Left colon (tissue), 2 donors: ENCODE measurements at regions not wholly inside any gene's neighbourhood (a gene's known extent, or its start where the extent isn't known, plus 50 kb on each side); places are given as distances from the start of the nearest gene placed in this dataset.

Experiments
- ATAC-seq: fragments of 200-7000 bp; cut with Tn5 transposase; one replicate; pipeline ENCODE4 v1.9.1; 2020; ENCODE audit warnings: mild to moderate bottlenecking, moderate library complexity
- DNase-seq, 2 donors: peaks; one replicate each; pipeline ENCODE4 v3.0.0-alpha.2; 2020
- intact Hi-C, 2 donors: fragments of 100-400 bp; cut with DNase I in 1 of 2; cut with micrococcal nuclease in 1 of 2; formaldehyde crosslinking; loops; one replicate each; pipeline versions ENCODE4 v1.11.2 to v1.14.0; 2022; cut with DNase I, micrococcal nuclease
- donor health status: DM: no; HTN: no; CAD: no.
- donor health status: DM: yes; HTN: yes; CAD: no.

DNA sequence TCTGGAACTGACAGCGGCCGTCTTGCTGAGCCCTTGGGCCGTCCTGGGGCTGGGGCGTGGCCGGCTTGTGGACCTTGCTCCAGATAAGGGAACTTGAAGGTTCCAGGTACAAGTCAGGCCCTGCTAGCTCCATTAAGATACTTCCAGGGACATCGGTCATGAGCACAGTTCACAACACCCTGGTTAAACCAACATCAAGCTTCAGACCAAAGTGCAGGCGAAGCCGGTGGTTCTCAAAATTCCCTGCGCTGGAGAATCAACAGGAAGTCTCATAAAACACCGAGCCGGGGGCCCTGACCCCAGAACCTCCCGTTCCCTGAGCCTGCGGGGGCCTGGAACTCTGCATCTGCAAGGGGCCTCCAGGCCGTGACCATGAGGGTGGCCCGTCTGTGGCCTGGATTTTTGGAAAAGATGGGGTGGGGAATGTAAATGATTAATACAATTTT, 1043.8 kb downstream of the BRD1 start:
- no peak for ATAC-seq
- no peak for DNase-seq
- intact Hi-C loops: no loop called here

DNA sequence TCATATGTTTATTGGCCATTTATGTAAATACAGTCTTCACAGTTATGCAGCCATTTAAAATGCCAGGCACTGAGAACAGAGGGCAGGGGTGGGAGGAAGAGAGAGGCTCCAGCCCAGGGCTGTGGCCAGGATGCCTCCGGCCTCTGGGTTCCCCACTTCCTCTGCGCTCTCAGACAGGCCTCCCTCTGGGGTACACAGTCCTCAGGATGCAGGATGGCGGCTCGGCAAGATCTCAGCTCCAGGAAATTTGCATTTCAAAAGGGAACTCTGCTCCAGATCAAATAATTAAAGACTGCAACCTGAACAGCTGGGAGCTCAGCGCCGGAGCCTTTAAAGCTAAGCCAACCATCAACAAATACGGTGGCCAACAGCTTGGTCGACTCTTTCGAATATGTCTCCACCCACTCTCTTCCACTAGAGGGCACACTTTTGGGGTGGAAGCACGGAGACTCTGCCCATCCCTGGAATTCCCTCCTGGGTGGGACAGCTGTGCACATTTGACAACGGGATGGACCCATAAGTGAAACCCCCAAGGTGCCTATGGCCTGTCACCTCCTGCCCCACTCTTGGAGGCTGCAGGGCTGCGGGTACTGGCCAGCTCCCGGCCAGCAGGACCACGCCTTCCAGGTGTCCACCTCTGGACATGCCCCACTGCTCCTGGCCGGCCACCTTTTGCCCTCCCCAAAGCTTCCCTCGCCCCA, 1044.7 kb downstream of the BRD1 start:
- intact Hi-C loops: no loop called here
- no peak for ATAC-seq
- DNase-seq: no peak

DNA sequence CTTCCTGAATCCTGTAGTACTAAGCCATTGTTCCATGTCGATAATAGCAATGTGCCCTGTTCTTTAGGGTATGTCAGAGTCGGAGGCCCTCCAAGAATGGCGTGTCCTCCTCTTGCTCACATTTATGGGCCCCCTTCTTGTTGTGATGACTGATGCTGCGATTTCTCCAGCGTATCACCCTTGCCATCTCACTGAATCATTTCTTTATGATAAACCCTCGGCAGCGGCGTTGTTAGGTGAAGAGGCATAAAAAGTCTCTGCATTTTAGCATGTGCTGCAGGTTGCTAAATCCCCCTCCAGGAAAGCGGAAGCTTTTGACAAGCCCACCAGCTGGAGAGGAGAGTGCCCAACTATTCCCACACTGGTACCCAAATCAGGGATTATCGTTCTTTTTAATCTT, 1045.3 kb downstream of the BRD1 start:
- DNase-seq (no peak), ATAC-seq (no peak)
- intact Hi-C loops: no loop called here

DNA sequence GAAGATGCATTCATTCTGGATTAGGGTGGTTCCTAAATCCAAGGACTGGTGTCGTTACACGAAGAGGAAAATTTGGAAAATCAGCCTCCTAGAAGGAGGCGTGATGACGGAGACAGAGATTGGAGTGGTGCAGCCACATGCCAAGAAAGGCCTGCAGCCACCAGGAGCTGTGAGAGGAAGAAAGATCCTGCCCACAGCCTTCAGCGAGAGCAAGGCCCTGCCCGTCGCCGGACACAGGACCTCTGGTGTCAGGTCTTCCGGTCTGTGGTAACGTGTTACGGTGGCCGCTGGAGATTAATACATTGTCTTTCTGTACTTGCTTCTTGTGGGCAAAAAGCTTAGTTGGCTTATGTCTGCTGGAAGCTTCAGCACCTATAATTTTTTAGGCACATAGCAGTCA, 1045.8 kb downstream of the BRD1 start:
- DNase-seq: no peak
- intact Hi-C loops: no loop called here
- ATAC-seq: no peak

DNA sequence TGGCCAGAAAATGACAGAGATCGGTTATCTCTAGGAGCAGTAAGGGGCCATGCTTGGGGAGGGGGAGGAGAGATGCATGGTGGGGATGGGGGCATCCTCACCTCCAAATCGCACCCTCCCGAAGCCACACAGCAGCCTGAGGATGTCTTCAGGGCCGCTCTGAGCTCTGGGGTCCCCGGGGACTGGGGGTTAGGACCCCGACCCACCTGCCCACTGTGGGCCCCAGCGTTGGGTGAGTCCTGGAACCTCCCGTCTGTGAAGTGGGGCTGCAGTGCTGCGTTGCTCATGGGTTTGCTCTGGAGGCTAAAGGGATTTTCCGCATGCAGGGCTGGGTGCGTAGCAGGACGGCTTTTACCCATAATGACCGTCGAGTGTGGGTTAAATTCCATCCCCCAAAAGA, 1046.3 kb downstream of the BRD1 start:
- ATAC-seq (no peak), DNase-seq (no peak)
- intact Hi-C loops: no loop called here

DNA sequence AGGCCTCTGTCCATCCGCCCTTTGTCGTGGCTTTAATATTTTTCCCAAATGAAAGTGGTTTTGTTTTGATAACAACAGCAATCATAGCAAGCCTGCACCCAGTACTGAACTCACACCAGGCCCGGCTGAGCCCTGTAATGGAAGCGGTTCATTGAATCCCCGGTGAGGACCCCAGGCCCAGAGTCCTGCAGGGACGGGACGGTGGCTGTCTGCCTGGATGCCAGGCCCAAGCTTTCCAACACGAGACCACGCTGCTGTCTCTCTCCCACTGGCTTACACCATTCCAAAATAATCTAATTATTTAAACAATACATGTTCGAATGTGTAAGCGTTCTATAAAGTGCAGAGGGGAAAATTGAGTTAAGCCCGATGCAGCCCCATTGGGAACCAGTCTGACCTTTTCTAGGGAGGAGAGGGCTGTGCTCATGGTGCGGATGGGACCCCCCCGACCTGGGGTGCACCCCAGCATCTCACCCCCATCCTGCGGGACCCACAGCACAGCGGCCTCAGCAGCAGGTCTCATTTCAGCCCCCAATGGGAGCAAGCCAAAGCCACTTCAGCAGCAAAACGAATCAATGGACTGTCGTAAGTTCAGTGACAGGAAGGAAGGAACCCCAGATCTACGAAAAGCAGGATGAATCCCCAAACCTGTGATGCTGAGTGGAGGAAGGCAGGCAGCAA, 1046.9 kb downstream of the BRD1 start:
- intact Hi-C loops: no loop called here
- no peak for ATAC-seq
- DNase-seq: no peak

DNA sequence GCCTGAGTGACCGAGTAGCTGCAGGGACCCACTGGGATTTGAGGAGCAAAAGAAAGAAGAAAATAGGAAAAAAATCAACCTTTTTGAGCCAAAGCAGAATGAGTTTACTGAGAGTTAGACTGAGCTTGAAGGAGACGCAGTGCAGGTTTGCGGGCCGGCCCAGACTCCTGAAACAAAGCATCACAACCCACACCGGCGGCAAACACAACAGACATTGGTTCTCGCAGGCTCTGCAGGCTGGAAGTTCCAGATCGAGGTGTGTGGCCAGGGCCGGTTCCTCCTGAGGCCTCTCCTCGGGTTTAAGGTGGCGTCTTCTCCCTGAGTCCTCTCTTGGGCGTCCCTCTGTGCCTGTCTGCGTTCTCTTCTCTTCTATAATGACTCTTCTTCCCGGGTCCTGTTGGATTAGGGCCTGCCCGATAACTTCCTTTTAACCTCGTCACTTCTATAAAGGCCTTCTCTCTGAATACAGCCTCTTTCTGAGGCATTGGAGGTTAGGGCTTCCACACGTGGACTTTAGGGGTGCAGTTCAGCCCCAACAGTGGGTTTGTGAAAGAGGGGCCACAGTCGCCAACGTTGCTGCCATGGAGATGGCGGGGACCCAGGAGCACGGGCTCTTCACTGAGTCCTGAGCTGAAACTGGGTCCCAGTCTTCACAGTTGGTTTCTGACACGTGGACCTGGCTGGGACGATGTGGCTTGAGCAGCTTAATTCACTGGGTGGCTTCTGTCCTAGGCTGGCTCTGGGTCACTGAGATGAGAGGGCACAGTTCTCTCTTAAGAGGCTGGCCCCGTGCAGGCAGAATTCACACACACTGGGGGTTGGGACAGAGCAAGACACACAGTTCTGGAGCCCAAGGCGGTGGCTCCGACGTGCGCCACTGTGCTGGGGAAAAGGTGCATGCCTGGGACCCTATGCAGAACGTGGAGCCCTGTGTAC, 1047.7 kb downstream of the BRD1 start:
- intact Hi-C loops: no loop called here
- DNase-seq (no peak), ATAC-seq (no peak)

DNA sequence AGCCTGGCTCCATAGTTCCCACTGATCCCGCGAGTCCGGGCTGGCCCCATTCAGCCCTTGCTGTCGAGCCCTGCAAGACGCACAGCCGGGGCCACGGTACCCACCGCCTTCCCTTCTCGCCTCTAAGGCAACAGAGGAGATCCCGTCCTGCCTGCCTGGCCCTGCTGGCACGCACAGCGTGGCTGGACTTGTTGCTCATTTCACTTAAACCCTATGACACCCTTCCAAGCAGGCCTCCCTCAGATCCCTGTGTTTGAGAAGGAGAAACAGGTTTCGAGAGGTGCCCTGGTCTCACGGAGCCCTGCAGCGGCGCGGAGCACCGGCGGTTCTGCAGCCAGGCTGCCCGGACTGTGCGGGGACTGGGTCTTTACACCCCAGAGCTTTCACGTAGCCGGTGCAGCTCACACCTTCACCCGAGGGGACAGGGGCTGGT, 1048.4 kb downstream of the BRD1 start:
- no peak for DNase-seq
- intact Hi-C loops: no loop called here
- no peak for ATAC-seq

DNA sequence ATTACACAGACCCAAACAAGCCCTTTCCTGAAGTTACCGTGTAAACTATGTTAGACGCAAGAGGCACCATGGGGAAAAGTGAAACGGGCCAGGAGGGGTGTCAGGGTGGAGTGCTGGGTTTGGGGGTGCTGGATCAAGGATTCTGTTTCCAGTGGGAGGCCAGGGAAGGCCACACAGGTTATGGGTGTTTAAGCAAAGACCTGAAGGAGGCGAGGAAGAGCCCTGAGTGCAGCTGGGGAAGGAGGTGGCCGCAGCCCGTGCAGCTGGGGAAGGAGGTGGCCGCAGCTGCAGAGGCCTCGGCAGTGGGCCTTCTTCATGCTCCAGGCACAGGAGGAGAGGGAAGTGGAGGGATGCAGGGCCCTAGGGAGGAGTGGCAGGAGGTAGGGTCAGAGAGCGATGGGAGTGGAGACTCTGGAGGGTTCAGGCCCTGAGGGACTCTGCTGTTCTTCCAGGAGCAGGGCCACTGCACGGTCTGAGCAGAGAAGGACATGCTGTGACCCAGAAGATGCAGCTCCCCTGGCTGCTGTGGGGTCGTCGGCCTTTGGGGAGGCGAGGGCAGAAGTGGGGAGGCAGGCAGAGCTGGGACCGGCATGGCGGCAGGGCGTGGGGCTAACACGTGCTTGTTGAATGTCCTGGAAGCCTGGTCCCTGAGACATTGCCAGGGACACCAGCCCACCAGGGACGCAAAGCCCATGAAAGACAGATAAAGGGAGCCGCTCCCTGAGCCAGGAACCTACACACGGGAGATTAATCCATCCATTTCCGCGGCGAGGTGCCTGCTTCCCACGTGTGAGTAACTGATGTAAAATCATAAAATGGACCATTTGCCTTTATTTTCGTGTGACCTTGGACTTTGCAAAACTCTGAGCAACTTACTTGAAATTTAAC, 1049.1 kb downstream of the BRD1 start:
- ATAC-seq: no peak
- intact Hi-C loops: no loop called here
- DNase-seq: no peak

DNA sequence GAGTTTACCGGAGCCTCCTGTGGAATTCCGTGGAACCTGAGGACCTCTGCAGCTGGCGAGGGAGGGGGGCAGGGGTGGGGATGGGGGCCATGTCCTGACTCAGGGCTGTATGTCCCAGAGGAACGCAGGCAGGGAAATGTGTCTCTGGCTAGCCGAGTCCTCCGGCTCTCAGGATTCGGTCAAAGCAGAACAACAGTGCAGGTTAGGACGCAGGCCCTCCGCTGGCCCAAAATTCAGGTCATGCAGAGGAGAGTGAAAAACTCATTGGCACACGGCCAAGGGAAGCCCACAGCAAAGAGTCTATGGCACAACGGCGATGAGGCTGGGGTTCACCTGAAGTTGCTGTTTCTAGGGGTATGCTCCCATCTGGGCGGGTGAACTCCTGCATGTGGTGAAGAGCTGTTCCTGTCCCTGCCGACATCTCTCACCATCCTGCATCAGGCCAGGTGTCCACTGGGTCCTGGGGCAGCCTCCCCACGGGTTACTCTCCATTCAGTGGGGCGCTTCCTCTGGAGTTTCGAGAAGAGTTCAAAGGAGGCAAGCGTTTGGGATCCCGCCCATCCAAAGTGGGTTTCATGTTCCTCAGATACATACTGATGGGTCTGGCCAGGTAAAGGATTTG, 1055.3 kb downstream of the BRD1 start:
- no peak for DNase-seq
- ATAC-seq: no peak
- intact Hi-C loops: no loop called here

DNA sequence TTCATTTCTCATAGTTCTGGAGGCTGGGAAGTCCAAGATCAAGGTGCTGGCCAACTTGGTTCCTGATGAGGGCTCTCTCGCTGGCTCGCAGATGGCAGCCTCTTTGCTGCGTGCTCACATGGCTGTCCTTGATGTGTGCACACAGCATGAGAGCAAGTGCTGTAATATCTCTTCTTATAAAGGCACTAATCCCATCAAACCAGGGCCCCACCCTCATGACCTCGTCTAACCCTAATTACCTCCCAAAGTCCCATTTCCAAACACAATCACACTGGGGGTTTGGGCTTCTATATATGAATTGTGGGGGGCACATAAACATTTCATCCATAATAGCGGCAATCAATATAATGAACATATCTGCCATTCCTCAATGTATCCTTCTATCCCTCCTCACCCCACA, 1062.1 kb downstream of the BRD1 start:
- ATAC-seq (no peak), DNase-seq (no peak)
- intact Hi-C loops: no loop called here

DNA sequence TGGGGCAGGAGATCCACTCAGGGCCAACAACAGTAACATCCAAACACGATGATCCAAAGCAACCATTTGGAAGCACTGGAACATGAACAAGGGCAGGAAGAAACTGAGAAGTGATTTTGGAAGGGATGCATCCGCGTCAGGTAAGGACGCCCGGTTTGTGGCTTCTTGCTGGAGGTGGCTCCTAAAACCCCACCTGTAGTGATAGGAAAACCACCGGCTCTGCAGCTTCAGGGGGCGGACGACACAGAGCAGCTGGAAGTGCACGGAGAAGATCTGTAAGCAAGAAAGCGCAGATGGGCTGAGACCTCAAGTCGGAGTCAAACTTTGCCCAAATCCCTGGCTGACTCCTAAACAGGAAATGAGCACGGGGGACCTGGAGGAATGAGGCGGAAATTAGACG, 1066.1 kb downstream of the BRD1 start:
- intact Hi-C loops: no loop called here
- DNase-seq: no peak
- no peak for ATAC-seq

DNA sequence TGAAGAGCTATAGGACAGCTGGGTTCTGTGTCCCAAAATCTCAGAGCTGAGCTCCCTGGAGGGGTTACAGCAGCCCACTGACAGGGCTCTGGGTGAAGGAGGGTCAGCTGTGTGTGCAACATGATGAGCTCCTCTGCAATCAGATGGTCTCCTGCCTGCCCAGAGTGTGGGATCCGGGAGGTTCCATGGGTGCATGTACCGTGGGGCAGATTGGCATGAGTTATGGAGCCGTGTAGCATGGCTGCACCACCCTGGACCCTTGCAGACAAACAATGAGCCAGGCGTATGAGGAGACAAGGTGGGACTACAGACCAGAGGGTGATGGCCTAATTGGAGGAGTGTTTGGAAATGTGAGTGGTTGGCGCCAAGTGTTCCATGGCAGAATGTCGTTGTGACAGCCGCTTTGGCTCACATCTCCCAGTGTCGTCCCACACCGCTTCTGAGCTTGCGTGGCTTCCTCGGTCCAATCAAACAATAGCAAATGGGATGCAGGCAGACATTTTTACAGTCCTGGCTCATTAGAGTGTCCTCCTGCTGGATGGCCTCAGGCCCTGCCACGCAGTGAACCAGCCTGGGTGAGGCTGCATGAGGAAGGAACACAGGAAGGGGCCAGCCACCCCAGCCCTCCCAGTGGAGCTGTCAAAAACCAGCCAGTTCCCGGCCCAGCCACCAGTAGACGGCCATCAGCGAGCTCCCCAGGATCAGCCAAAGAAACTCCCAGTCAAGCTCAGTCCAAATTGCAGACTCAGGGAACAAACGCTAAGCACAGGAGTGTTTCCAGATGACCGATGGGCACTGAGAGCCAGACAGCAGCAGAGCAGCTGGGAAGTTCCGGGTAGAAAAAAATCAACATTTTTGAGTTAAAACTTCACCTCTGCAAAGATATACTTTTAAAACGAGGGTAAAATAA, 1066.9 kb downstream of the BRD1 start:
- DNase-seq (no peak), ATAC-seq (no peak)
- intact Hi-C loops: no loop called here

DNA sequence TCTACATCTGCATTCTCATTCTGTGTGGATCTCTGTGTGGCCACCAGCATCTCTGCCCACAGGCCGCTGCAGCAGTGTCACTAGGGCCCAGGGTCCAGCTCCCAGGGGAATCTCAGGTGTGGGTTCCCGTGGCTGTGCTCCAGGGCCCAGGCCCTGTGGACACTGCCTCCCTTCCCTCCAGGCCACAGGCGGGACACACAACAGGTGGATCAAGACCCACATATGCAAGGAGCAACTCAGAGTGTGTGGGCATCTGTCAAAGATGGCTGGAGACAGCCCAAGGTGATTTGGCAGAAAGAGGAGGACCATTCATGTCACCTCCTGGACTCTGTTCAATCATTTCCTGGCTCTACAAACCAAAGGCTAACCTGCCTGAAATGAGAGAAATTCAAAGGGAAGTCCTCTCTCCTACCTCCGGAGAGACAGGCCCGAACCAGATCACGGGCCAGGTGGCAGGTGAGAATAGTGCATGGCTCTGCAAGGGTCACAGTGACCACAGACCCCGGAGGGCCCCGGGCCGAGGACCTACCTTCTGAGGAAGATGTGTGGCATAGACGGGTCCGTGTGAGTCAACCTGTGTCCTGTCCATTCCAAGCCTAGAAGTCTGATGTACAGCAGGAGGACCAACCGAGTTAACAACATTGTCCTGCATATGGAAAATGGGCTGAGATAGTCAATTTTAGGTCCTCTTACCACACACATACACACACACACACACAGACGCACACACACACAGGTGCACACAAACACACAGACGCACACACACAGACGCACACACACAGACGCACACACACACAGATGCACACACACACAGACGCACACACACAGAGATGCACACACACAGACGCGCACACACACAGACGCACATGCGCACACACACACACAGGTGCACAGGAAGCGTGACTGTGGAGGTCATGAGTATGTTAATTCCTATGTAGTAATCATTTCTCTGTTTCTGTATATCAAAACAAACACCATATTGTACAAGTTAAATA, 1068.5 kb downstream of the BRD1 start:
- intact Hi-C loops: no loop called here
- no peak for DNase-seq
- no peak for ATAC-seq

DNA sequence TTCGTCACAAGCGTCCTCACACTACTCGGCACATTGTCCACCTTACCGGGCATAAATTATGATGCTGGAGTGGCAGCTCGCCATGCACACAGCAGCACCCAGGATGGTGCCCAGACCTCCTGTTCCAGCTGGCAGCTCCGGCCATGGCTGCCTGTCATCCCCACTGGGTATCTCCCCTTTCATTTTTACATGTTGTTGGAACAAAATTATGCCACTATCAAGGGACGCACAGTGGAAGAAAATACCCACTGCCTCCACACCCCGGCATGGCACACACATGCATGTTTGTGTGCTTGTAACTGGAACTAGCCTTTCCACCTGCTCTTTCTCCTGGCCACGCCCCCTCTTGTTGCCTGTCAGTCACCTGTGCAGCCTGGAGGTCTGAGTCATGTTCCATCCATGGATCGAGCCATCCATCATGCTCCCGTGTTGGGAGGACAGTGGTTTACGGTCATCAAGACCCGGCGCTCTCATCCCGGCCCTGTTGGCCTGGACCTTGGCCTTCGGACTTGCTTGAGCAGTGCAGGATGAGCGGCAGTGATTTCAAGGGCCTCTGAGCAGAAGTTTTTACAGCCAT, 1069.6 kb downstream of the BRD1 start:
- no peak for ATAC-seq
- DNase-seq: no peak
- intact Hi-C loops: no loop called here

DNA sequence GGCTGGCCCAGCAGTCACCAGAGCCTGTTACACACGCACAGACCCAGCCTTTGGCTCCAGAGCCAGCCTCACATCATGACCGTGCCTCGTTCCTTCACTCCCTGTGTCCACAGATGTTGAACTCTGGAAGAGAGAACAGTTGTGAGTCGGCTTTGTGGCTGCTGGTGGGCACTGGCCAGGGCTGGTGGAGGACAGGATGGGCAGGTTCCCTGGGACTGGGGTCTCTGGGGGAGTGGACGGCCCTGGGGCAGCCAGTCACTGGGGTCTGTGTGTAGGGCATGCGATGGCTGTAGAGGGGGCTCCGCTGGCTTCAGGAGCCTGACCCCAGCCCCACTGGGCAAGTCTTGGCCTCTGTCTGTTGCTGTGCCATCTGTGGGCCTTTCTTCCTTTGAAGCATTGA, 1070.1 kb downstream of the BRD1 start:
- intact Hi-C loops: no loop called here

More for the DNA sequence above, 1070.1 kb downstream of the BRD1 start:
- DNase-seq (peak in 1 of 2 donors; percentile 7), ATAC-seq (no peak)
